ENCODE measurements at regions not wholly inside any gene's neighbourhood (a gene's known extent, or its start where the extent isn't known, plus 50 kb on each side); places are given as distances from the start of the nearest gene placed in this dataset.

- TF ChIP-seq CTCF (conservative IDR thresholded peaks at IDR 0.05), result no peak
- no peak for TF ChIP-seq EZH2 (IDR thresholded peaks at IDR 0.05; ENCODE audit: low read depth)
Measured at GRCh38 chr2:62393293-62393692, 112.7 kb downstream of the TMEM17 start.

Measured in PC-9 (cell line).